Hepatocyte (in vitro differentiated cells): ENCODE measurements at regions not wholly inside any gene's neighbourhood (a gene's known extent, or its start where the extent isn't known, plus 50 kb on each side); places are given as distances from the start of the nearest gene placed in this dataset.

Source experiments
- CTCF ChIP-seq: fragments of 200-600 bp; sonication (generic); IDR thresholded peaks from 2 replicates; pipeline ENCODE4 v1.5.1; 2016; ENCODE audit warnings: antibody characterized with exemption, mild to moderate bottlenecking; ENCODE audit not compliant: poor library complexity
- EZH2 ChIP-seq: fragments of 200-600 bp; sonication (generic); IDR thresholded peaks from 2 replicates; pipeline ENCODE4 v1.6.1; 2016; ENCODE audit warnings: antibody characterized with exemption, mild to moderate bottlenecking, borderline replicate concordance

GRCh38 chr2:46848447-46848846, 67.2 kb downstream of the MCFD2 start:
- TF ChIP-seq CTCF (no peak), EZH2 (no peak)
